Esophagus squamous epithelium (tissue), 5 donors: ENCODE measurements at regions not wholly inside any gene's neighbourhood (a gene's known extent, or its start where the extent isn't known, plus 50 kb on each side); places are given as distances from the start of the nearest gene placed in this dataset.

Source experiments
- DNase-seq: peaks from one replicate; lab custom pipeline; 2025; lab: John Stamatoyannopoulos, UW
- H3K27ac ChIP-seq, 4 donors: fragments of 200-600 bp; sonication (generic); one replicate each; pipeline ENCODE4 v1.5.1; 2016 to 2019; ENCODE audit warnings: mild to moderate bottlenecking in 1 of 4
- H3K27me3 ChIP-seq, 4 donors: fragments of 200-600 bp; sonication (generic); 1 replicate in 3 of 4; 2 replicates in 1 of 4; pipeline versions ENCODE4 v1.5.1 to v1.6.0; 2017 to 2021; ENCODE audit warnings: antibody characterized with exemption in 1 of 4
- H3K36me3 ChIP-seq, 3 donors: fragments of 200-600 bp; sonication (generic); one replicate each; pipeline ENCODE4 v1.5.1; 2016 to 2019
- H3K4me1 ChIP-seq, 3 donors: fragments of 200-600 bp; sonication (generic); one replicate each; pipeline ENCODE4 v1.5.1; 2017 to 2019
- H3K4me3 ChIP-seq, 4 donors: fragments of 200-600 bp; sonication (generic); 1 replicate in 3 of 4; 2 replicates in 1 of 4; pipeline ENCODE4 v1.5.1; 2016 to 2019; ENCODE audit warnings: mild to moderate bottlenecking in 2 of 4, moderate library complexity in 1 of 4
- H3K9me3 ChIP-seq, 3 donors: fragments of 200-600 bp; sonication (generic); one replicate each; pipeline ENCODE4 v1.5.1; 2016 to 2019
- POLR2A ChIP-seq, 4 donors: fragments of 450-650 bp; IDR thresholded peaks; one replicate each; pipeline ENCODE4 v1.6.1; 2017; ENCODE audit warnings: antibody characterized with exemption in 4 of 4, mild to moderate bottlenecking in 4 of 4, moderate library complexity in 3 of 4
- WGBS, 2 donors: methylation state at CpG; one replicate each; pipeline ENCODE4 v1.1.5; 2018; 5-methylcytosine and 5-hydroxymethylcytosine counted together
- intact Hi-C: fragments of 100-400 bp; cut with DNase I; formaldehyde crosslinking; loops from one replicate; pipeline ENCODE4 v1.15.0; 2022
- TF ChIP-seq, protein P1 (sequence below), 6 experiments: fragments of 450-650 bp in 4 of 6; fragments of 200-600 bp in 2 of 6; sonication (generic) in 2 of 6; IDR thresholded peaks; one replicate each; pipeline ENCODE4 v1.5.1; 2016 to 2019; ENCODE audit warnings: antibody characterized with exemption in 6 of 6, mild to moderate bottlenecking in 4 of 6, moderate library complexity in 4 of 6
- donor health status: DM: yes; HTN: yes; CAD: no.

GRCh38 chr13:59510386-59510785, 653.3 kb downstream of the DIAPH3 start:
- intact Hi-C loops: no loop called here
- DNase-seq: no peak
- Histone ChIP-seq H3K4me3 (no peak overlapping the region), H3K36me3 (no peaks in the 10 kb centered on the region), H3K27me3 (no peaks in the 10 kb centered on the region), H3K9me3 (no peaks in the 10 kb centered on the region), H3K4me1 (no peaks in the 10 kb centered on the region), H3K27ac (no peak overlapping the region)
- no peak for TF ChIP-seq POLR2A (IDR thresholded peaks at IDR 0.05)
- WGBS, 2 donors: 65 to 66% methylated on average over 4 of the region's 4 CpGs

DNA sequence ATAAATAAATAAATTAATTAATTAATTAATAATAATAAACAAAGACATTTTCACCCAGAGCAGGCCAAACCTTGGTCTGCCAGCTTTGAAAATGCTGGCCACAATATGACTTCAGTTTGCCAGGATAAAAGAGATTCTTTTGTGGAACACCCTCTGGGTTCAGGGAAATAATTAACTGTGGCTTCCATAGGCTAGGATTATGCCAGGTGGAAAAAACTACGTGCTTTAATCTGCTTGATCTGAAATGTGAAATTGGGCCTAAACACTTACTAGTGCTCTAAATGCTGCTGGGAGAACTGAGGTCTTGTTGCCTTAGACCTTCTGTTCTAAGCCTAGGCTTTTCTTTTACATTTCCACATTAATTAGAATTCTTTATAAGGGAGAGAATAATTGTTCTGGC, 650.0 kb downstream of the DIAPH3 start:
- TF ChIP-seq, protein P1, sequence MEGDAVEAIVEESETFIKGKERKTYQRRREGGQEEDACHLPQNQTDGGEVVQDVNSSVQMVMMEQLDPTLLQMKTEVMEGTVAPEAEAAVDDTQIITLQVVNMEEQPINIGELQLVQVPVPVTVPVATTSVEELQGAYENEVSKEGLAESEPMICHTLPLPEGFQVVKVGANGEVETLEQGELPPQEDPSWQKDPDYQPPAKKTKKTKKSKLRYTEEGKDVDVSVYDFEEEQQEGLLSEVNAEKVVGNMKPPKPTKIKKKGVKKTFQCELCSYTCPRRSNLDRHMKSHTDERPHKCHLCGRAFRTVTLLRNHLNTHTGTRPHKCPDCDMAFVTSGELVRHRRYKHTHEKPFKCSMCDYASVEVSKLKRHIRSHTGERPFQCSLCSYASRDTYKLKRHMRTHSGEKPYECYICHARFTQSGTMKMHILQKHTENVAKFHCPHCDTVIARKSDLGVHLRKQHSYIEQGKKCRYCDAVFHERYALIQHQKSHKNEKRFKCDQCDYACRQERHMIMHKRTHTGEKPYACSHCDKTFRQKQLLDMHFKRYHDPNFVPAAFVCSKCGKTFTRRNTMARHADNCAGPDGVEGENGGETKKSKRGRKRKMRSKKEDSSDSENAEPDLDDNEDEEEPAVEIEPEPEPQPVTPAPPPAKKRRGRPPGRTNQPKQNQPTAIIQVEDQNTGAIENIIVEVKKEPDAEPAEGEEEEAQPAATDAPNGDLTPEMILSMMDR (IDR thresholded peaks at IDR 0.05): no peak
- TF ChIP-seq POLR2A (IDR thresholded peaks at IDR 0.05): no peak
- no peak for DNase-seq
- intact Hi-C loops: no loop called here
- no peak overlapping the region for H3K27ac ChIP-seq
- H3K4me1 ChIP-seq: no peaks in the 10 kb centered on the region
- no peaks in the 10 kb centered on the region for H3K36me3 ChIP-seq
- no peak overlapping the region for H3K4me3 ChIP-seq
- H3K9me3 ChIP-seq: no peaks in the 10 kb centered on the region
- 23 to 35% methylated on average over 1 of the region's 1 CpG for WGBS, 2 donors
- no peaks in the 10 kb centered on the region for H3K27me3 ChIP-seq

DNA sequence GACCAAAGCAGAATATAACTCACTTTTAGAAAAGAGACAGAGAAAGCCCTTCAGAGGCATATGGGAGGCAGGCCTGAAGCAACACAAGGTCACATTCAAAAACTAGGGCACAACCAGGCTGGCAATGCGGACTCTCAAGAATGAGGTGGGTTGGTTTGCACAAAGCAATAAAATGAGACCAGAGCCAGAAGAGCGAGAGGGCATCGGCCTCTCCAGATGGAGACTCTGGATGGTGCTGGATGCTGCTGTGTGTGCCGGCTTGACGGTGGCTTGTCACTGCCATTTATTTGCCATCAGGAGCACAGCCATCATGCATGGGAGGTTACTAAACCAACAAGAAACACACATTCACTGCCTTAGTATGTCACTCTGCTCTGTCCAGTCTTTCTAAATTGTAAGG, 649.4 kb downstream of the DIAPH3 start:
- no peak for DNase-seq
- Histone ChIP-seq H3K4me1 (no peaks in the 10 kb centered on the region), H3K36me3 (no peaks in the 10 kb centered on the region), H3K27me3 (no peaks in the 10 kb centered on the region), H3K27ac (no peak overlapping the region), H3K9me3 (no peaks in the 10 kb centered on the region), H3K4me3 (no peak overlapping the region)
- TF ChIP-seq POLR2A (IDR thresholded peaks at IDR 0.05): no peak
- TF ChIP-seq, protein P1 (IDR thresholded peaks at IDR 0.05): no peak
- 95 to 98% methylated on average over 4 to 5 of the region's 5 CpGs for WGBS, 2 donors
- intact Hi-C loops: no loop called here

- H3K36me3 ChIP-seq: no peaks in the 10 kb centered on the region
- H3K9me3 ChIP-seq: no peaks in the 10 kb centered on the region
- no peak for DNase-seq
- TF ChIP-seq, protein P1 (IDR thresholded peaks at IDR 0.05): no peak
- no peak for TF ChIP-seq POLR2A (IDR thresholded peaks at IDR 0.05)
- no peak overlapping the region for H3K4me3 ChIP-seq
- no peaks in the 10 kb centered on the region for H3K27me3 ChIP-seq
- no peaks in the 10 kb centered on the region for H3K4me1 ChIP-seq
- WGBS, 2 donors: 71 to 77% methylated on average over 2 of the region's 2 CpGs
- intact Hi-C loops: no loop called here
- H3K27ac ChIP-seq: no peak overlapping the region
Measured at GRCh38 chr13:59519819-59520218, 643.9 kb downstream of the DIAPH3 start.

- Histone ChIP-seq H3K27me3 (no peaks in the 10 kb centered on the region), H3K4me1 (no peaks in the 10 kb centered on the region), H3K9me3 (no peaks in the 10 kb centered on the region), H3K36me3 (no peaks in the 10 kb centered on the region), H3K27ac (no peak overlapping the region), H3K4me3 (no peak overlapping the region)
- intact Hi-C loops: no loop called here
- 82 to 92% methylated on average over 1 of the region's 1 CpG for WGBS, 2 donors
- no peak for DNase-seq
- TF ChIP-seq, protein P1 (IDR thresholded peaks at IDR 0.05): no peak
- no peak for TF ChIP-seq POLR2A (IDR thresholded peaks at IDR 0.05)
Measured at GRCh38 chr13:59521549-59521948, 642.2 kb downstream of the DIAPH3 start.

- TF ChIP-seq, protein P1 (IDR thresholded peaks at IDR 0.05): no peak
- TF ChIP-seq POLR2A (IDR thresholded peaks at IDR 0.05): no peak
- no peak overlapping the region for H3K4me3 ChIP-seq
- intact Hi-C loops: no loop called here
- no peak for DNase-seq
- H3K27me3 ChIP-seq: no peaks in the 10 kb centered on the region
- H3K9me3 ChIP-seq: no peaks in the 10 kb centered on the region
- H3K36me3 ChIP-seq: no peaks in the 10 kb centered on the region
- no peaks in the 10 kb centered on the region for H3K4me1 ChIP-seq
- H3K27ac ChIP-seq: no peak overlapping the region
Measured at GRCh38 chr13:59522652-59523051, 641.1 kb downstream of the DIAPH3 start.
